Glutamatergic neuron (in vitro differentiated cells): ENCODE measurements at regions not wholly inside any gene's neighbourhood (a gene's known extent, or its start where the extent isn't known, plus 50 kb on each side); places are given as distances from the start of the nearest gene placed in this dataset.

Experiments used
- DNase-seq: peaks from one replicate; pipeline ENCODE4 v3.0.0; 2022
- H3K27ac Mint-ChIP-seq: one replicate; pipeline ENCODE4 v1.8.0; 2020; ENCODE audit warnings: mild to moderate bottlenecking, mixed read lengths, inconsistent platforms; ENCODE audit not compliant: unreplicated experiment
- H3K27me3 Mint-ChIP-seq: one replicate; pipeline ENCODE4 v1.8.0; 2020; ENCODE audit warnings: mild to moderate bottlenecking, moderate library complexity, mixed read lengths, inconsistent platforms; ENCODE audit not compliant: unreplicated experiment
- H3K36me3 Mint-ChIP-seq: one replicate; pipeline ENCODE4 v1.8.0; 2020; ENCODE audit warnings: mild to moderate bottlenecking, mixed read lengths, inconsistent platforms; ENCODE audit not compliant: unreplicated experiment
- H3K4me1 Mint-ChIP-seq: one replicate; pipeline ENCODE4 v1.8.0; 2020; ENCODE audit warnings: mild to moderate bottlenecking, low read depth, mixed read lengths, inconsistent platforms; ENCODE audit not compliant: unreplicated experiment
- H3K4me3 Mint-ChIP-seq: one replicate; pipeline ENCODE4 v1.8.0; 2020; ENCODE audit warnings: mild to moderate bottlenecking, mixed read lengths, inconsistent platforms; ENCODE audit not compliant: unreplicated experiment
- H3K9me3 Mint-ChIP-seq: one replicate; pipeline ENCODE4 v1.8.0; 2020; ENCODE audit warnings: mild to moderate bottlenecking, moderate library complexity, mixed read lengths, inconsistent platforms; ENCODE audit not compliant: unreplicated experiment
- CTCF ChIP-seq: fragments of 200-600 bp; sonication (generic); IDR thresholded peaks from one replicate; pipeline ENCODE4 v1.5.0; 2021; ENCODE audit not compliant: partially characterized antibody, unreplicated experiment

- no peak for TF ChIP-seq CTCF
- no peaks in the 10 kb centered on the region for H3K27me3 Mint-ChIP-seq
- peaks cover 21% of the 10 kb centered on the region for H3K4me1 Mint-ChIP-seq
- H3K27ac Mint-ChIP-seq, result peak overlapping the region; percentile 84
- DNase-seq, result no peak
- no peaks in the 10 kb centered on the region for H3K9me3 Mint-ChIP-seq
- H3K4me3 Mint-ChIP-seq, result no peak overlapping the region
- no peaks in the 10 kb centered on the region for H3K36me3 Mint-ChIP-seq
These were observed 389.8 kb downstream of the NDFIP2 start for GRCh38 chr13:79870766-79871165.

- no peak overlapping the region for H3K27ac Mint-ChIP-seq
These were observed 389.2 kb downstream of the NDFIP2 start for GRCh38 chr13:79870123-79870522.

GRCh38 chr13:79869326-79869725, 388.4 kb downstream of the NDFIP2 start:
- H3K9me3 Mint-ChIP-seq, result peaks cover 1% of the 10 kb centered on the region
- no peak overlapping the region for H3K4me3 Mint-ChIP-seq

More at GRCh38 chr13:79870123-79870522, 389.2 kb downstream of the NDFIP2 start:
- no peaks in the 10 kb centered on the region for H3K36me3 Mint-ChIP-seq
- peaks cover 1% of the 10 kb centered on the region for H3K9me3 Mint-ChIP-seq
- H3K4me3 Mint-ChIP-seq, result no peak overlapping the region
- TF ChIP-seq CTCF, result no peak
- peaks cover 21% of the 10 kb centered on the region for H3K4me1 Mint-ChIP-seq
- DNase-seq, result no peak
- no peaks in the 10 kb centered on the region for H3K27me3 Mint-ChIP-seq

GRCh38 chr13:79867254-79867653, 386.3 kb downstream of the NDFIP2 start:
- no peak overlapping the region for H3K4me3 Mint-ChIP-seq

More at GRCh38 chr13:79869326-79869725, 388.4 kb downstream of the NDFIP2 start:
- Mint-ChIP-seq H3K27me3 (no peaks in the 10 kb centered on the region), H3K27ac (no peak overlapping the region), H3K4me1 (peaks cover 18% of the 10 kb centered on the region), H3K36me3 (no peaks in the 10 kb centered on the region)
- DNase-seq, result no peak
- TF ChIP-seq CTCF, result no peak

GRCh38 chr13:79866436-79866835, 385.5 kb downstream of the NDFIP2 start:
- no peak for TF ChIP-seq CTCF
- DNase-seq, result no peak
- no peaks in the 10 kb centered on the region for H3K27me3 Mint-ChIP-seq
- H3K27ac Mint-ChIP-seq, result no peak overlapping the region
- no peaks in the 10 kb centered on the region for H3K36me3 Mint-ChIP-seq
- H3K9me3 Mint-ChIP-seq, result peaks cover 1% of the 10 kb centered on the region
- no peak overlapping the region for H3K4me3 Mint-ChIP-seq
- H3K4me1 Mint-ChIP-seq, result peaks cover 3% of the 10 kb centered on the region

More at GRCh38 chr13:79867254-79867653, 386.3 kb downstream of the NDFIP2 start:
- Mint-ChIP-seq H3K4me1 (peaks cover 7% of the 10 kb centered on the region), H3K27me3 (no peaks in the 10 kb centered on the region), H3K36me3 (no peaks in the 10 kb centered on the region), H3K27ac (no peak overlapping the region), H3K9me3 (peaks cover 1% of the 10 kb centered on the region)
- no peak for TF ChIP-seq CTCF
- DNase-seq, result no peak
